Epithelial cell of prostate (primary cell): ENCODE measurements at regions not wholly inside any gene's neighbourhood (a gene's known extent, or its start where the extent isn't known, plus 50 kb on each side); places are given as distances from the start of the nearest gene placed in this dataset.
"Not testable (repeated sequence)": the region's sequence is repeated elsewhere in the genome, so short reads cannot be mapped to it uniquely, and the experiment has no call there.

Experiments used
- DNase-seq: peaks from one replicate; pipeline ENCODE4 v3.0.0-alpha.2; 2011; ENCODE audit warnings: low read depth, low spot score
- H3K27ac ChIP-seq: fragments of 450-650 bp; 2 replicates; pipeline ENCODE4 v1.5.1; 2017; ENCODE audit warnings: mild to moderate bottlenecking

GRCh38 chr3:96300743-96301142 is 513.7 kb upstream of the EPHA6 start:
- no peak overlapping the region for H3K27ac ChIP-seq
- DNase-seq = no peak

GRCh38 chr3:96319166-96319565 is 495.2 kb upstream of the EPHA6 start:
- no peak overlapping the region for H3K27ac ChIP-seq

GRCh38 chr3:96324087-96324486 is 490.3 kb upstream of the EPHA6 start:
- no peak for DNase-seq
- no peak overlapping the region for H3K27ac ChIP-seq

More at GRCh38 chr3:96319166-96319565, 495.2 kb upstream of the EPHA6 start:
- DNase-seq = no peak

DNA sequence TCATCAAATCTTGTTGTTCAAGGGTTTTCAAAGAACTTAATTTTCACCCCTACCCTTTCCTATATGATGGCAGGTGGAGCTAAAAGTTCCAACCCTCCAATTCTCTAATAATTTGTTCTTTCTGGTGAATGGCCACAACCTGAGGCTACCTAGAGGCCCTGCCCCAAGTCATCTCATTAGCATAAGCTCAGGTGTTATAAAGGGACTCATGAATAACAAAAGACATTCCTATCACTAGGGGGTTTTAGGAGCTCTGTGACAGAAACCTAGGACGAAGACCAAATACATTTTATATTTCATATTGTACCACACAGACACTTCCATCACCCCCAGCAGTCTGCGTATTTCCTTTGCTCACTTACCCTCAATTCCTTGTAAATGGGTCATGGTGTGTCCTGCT is 483.6 kb upstream of the EPHA6 start:
- DNase-seq = no peak
- H3K27ac ChIP-seq = no peak overlapping the region

- no peak overlapping the region for H3K27ac ChIP-seq
- no peak for DNase-seq
Measured at GRCh38 chr3:96331341-96331740, 483.1 kb upstream of the EPHA6 start.

DNA sequence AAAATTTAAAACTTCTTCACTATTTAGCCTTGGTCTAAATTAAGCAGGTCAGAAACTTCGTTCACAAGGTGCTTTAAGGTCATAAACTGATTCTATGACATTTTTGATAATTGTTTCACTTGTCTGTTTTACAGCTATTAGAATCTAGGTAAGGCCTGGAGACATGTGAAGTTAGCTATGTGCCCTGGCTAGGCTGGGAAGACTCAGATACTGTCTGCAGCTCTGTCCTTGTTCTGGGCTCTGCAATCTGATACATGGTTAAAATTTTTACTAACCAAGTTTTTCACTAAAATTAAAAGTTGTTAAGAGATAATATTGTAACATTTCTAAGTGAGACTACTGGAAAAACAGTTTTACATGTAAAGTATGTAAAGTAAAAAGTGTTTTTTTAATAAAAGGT is 479.6 kb upstream of the EPHA6 start:
- DNase-seq = no peak
- H3K27ac ChIP-seq = no peak overlapping the region

DNA sequence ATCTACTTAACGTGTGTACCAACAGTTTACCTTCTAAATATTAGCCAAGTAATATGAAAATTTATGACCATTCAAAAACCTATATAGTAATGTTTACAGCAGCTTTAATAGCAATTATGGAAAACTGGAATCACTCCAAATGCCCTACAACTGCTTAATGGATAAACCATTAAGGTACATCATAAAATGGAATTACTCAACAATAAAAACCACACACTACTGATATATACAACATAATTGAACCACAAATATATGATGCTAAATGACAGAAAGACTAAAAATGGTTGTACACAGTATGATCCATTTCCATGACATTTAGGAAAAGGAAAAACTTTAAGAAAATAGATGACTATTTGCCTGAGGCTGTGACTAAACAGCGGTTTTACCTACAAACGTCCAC is 467.1 kb upstream of the EPHA6 start:
- H3K27ac ChIP-seq = no peak overlapping the region
- no peak for DNase-seq

DNA sequence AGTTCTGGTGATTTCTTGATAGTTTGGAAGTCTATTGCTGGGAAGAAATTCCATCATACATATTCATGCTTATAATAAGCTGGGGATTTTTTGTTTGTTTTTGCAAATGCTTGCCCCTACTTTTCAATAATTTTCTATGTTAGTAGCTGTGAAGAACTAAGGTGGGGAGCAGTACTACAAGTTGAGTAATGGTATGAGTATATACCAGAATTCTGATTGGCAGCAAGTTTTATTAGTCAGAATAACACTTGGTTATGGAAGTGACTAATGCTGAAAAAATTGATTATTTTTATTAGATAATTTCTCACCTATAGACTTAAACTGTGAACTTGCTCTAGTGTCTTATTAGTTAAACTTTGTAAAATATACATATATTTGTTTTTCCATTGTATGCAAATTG is 462.8 kb upstream of the EPHA6 start:
- DNase-seq, H3K27ac ChIP-seq: not testable (repeated sequence)

GRCh38 chr3:96354106-96354505 is 460.3 kb upstream of the EPHA6 start:
- DNase-seq = no peak
- H3K27ac ChIP-seq = no peak overlapping the region

DNA sequence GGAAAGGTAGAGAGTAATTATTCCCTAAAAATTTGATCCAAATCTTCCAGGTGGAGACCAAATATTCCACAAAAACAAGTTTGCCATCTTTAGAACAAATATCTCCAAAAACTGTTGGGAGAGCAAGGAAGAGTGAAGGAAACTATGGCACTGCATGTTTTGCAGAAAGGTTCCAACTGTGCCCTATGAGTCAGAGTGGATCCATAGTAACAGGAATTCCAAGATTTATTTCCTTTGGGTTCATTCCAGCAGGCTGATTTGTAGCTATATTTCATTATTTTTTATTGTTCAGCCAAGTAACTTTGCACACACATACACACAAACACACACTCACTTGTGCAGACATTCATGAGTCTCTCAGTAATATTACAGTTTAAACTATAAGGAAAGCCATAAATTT is 459.7 kb upstream of the EPHA6 start:
- no peak overlapping the region for H3K27ac ChIP-seq
- DNase-seq = no peak

DNA sequence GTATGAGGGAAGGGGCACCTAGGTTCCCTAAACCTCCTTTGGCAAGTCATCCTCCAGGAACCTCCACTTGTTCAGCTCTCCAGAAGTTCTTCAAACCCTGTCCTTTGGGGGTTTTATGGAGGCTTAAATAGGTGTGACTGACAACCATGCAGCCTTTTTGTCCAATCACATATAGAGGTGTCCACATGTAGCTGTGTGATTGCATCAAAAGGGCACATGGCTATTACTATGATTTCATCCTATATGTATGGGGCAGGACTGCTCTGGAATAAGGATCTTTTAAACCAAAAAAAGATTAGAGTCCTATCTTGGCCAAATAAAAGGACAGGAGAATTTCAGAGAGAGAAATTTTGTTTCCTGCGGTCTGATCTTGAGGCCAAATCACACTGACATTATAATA is 453.2 kb upstream of the EPHA6 start:
- DNase-seq = no peak
- no peak overlapping the region for H3K27ac ChIP-seq

DNA sequence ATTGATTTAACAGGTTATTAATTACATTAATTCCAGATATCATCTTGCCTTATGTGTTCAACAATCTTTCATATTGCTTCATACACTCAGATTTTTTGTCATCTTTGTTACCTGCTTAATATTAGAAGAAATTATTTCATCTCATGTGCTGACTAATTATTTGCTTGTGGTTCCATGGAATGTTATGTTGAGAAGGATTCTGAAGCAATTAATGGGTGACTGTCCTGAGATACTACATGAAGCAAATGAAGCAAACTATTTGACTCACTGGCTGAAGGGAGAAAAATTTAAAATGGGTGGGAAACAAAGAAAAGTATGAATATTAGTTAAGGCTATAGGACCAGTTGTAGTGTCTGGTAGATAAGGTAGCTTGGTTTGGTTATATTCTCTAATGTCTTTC is 443.8 kb upstream of the EPHA6 start:
- peak; percentile 3 for DNase-seq
- no peak overlapping the region for H3K27ac ChIP-seq

DNA sequence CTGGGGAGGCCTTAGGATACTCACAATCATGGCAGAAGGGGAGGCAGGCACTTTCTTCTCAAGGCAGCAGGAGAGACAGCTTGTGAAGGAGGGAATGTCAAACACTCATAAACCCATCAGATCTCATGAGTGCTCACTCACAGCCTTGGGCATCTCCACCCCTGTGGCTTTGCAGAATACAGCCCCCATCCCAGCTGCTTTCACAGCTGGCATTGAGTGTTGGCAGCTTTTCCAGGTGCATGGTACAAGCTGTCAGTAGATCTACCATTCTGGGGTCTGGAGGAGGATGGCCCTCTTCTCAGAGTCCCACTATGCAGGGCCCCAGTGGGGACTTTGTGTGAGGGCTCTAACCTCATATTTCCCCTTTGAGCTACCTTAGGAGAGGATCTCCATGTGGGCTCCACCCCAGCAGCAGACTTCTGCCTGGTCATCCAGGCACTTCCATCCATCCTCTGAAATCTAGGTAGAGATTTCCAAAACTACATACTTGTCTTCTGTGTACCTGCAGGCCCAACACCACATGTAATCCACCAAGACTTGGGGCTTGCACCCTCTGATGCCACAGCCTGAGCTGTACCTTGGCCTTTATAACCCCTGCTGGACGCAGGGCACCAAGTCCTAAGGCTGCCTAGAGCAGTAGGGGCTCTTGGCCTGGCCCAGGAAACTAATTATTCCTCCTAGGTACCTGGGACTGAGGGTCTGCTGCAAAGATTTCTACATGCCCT is 404.2 kb upstream of the EPHA6 start:
- DNase-seq = no peak
- no peak overlapping the region for H3K27ac ChIP-seq

DNA sequence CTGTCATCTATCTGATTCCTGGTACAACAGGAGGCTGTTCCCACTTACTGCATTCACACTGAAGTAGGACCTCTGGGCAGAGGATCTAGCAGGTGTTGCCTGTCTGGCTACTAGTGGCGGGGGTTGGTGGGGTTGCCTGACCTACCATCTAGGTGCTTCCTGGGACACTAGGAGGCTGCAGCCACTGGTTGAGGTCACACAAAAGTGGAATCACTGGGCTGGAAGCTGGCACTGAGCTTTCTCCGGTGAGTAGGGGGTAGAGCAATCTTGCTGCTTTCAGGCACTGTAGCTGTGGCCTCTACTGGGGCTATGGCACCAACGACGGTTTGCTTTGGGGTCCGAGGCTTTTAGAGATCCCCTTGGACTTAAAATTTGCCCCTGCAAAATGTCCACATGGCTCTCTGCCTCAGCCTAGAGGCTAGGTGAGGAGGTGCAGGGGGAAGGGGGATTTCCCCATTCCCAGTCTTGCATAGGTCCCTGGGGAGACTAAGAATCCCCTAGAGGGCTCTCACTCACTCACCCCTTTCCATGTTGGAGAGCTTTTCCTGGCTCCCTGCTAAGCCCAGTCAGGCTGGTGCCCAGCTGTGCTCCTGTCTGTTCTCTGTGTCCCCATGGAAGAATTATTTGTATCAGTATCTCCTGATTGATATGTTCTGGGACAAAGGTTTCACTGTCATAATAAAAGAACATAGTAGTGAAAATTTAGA is 397.7 kb upstream of the EPHA6 start:
- H3K27ac ChIP-seq = no peak overlapping the region
- DNase-seq = no peak

GRCh38 chr3:96428097-96428496 is 386.3 kb upstream of the EPHA6 start:
- no peak for DNase-seq

GRCh38 chr3:96430079-96430478 is 384.3 kb upstream of the EPHA6 start:
- H3K27ac ChIP-seq = no peak overlapping the region
- DNase-seq = no peak

More at GRCh38 chr3:96428097-96428496, 386.3 kb upstream of the EPHA6 start:
- H3K27ac ChIP-seq = no peak overlapping the region

- H3K27ac ChIP-seq = no peak overlapping the region
- DNase-seq = no peak
Measured at GRCh38 chr3:96434651-96435050, 379.7 kb upstream of the EPHA6 start.

GRCh38 chr3:96449346-96449745 is 365.0 kb upstream of the EPHA6 start:
- DNase-seq = no peak
- H3K27ac ChIP-seq = no peak overlapping the region

DNA sequence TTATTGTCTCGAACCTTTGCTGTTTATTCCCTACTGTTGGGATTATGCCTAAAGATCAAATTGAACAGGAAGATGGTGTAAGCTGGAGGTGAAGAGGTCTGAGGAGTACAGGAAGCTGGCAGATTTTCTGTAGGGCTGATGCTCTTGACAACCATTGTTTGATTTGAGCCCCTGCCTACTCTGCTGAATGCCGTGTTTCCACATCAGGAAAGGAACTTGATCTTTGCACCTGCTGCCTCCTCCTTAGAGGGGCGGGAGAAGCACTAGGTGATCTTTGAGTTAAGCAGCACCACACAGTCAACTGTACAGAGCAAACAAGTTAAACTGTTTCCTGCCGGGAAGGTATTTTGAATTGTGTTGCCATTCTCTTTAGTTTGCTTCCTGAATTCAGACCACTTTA is 364.6 kb upstream of the EPHA6 start:
- no peak overlapping the region for H3K27ac ChIP-seq
- no peak for DNase-seq

DNA sequence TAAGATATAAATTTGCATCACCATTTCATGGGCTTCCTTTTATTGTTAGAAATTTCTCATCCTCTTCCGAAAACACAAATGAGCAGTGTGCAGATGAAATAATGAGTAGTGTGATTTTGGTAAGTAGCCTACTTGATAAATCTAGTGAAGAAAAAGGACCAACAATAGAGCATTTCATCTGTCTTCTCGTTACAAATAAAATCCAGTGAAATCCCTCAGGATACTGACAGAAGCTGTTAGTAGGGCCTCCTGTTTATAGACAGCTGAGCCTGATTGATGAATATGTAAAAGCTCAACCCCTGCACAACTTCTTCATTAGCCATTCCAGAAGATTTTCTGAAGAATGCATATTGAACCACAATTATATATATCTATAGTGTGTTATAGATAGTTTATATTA is 363.7 kb upstream of the EPHA6 start:
- DNase-seq = no peak
- no peak overlapping the region for H3K27ac ChIP-seq

DNA sequence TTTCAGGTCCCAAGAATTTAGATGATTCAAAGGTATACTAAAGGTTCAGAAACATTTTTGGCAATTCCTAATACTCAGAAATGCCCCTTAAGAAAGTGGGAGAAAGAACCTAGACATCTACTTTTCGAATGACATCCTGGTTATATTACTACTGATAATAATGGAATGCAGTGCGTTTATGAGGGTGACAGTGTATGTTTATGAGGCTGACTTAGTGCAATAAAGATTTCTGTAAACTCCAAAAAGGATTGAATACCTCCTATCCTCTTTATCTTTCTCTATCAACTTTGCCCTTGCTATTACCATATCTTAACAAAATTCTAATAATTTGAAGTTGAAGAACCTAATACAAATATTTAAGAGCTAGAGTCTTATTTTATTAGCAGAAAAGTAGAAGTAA is 348.9 kb upstream of the EPHA6 start:
- DNase-seq = no peak
- no peak overlapping the region for H3K27ac ChIP-seq

DNA sequence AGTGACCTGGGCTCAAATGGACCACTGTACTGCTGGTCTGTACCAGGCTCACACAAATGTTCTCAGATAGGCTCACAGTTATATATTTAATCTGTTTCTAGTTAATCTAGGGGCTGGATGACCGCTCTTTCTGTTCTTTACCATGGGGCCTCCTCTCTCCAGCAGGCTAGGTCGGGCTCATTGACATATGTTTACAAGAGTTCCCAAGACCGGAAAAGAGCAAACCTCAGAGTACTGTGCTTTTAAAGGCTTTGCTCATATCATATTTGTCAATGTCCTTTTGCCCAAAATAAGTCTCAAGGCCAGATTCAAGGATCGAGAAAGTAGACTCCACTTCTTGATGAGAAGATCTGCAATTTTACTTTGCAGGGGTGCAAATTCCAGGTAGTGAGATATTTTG is 348.0 kb upstream of the EPHA6 start:
- no peak for DNase-seq
- no peak overlapping the region for H3K27ac ChIP-seq
